Embryonic facial prominence (tissue), 1 donor: ENCODE measurements at regions not wholly inside any gene's neighbourhood (a gene's known extent, or its start where the extent isn't known, plus 50 kb on each side); places are given as distances from the start of the nearest gene placed in this dataset.

Experiments used
- DNase-seq: peaks from one replicate; pipeline ENCODE4 v3.0.0-alpha.2; 2016; ENCODE audit errors: extremely low spot score

- no peak for DNase-seq
Measured at GRCh38 chrX:42946544-42947194, 168.7 kb upstream of the PPP1R2C start.

GRCh38 chrX:42948723-42949657 is 171.0 kb upstream of the PPP1R2C start:
- DNase-seq, result no peak

GRCh38 chrX:42951747-42952146 is 173.8 kb upstream of the PPP1R2C start:
- DNase-seq, result no peak

GRCh38 chrX:42952621-42953020 is 174.7 kb upstream of the PPP1R2C start:
- DNase-seq, result no peak

GRCh38 chrX:42954880-42955279 is 176.9 kb upstream of the PPP1R2C start:
- no peak for DNase-seq

GRCh38 chrX:42955349-42955748 is 177.4 kb upstream of the PPP1R2C start:
- no peak for DNase-seq

- DNase-seq, result no peak
Measured at GRCh38 chrX:42967681-42968300, 189.8 kb upstream of the PPP1R2C start.

GRCh38 chrX:42973321-42973720 is 195.4 kb upstream of the PPP1R2C start:
- DNase-seq, result no peak

- no peak for DNase-seq
Measured at GRCh38 chrX:42975906-42976305, 197.9 kb upstream of the PPP1R2C start.

- no peak for DNase-seq
Measured at GRCh38 chrX:42976746-42977366, 198.9 kb upstream of the PPP1R2C start.

GRCh38 chrX:42978655-42979379 is 200.9 kb upstream of the PPP1R2C start:
- no peak for DNase-seq

- DNase-seq, result no peak
Measured at GRCh38 chrX:42988700-42989099, 210.7 kb upstream of the PPP1R2C start.

- no peak for DNase-seq
Measured at GRCh38 chrX:42992199-42992943, 214.4 kb upstream of the PPP1R2C start.

GRCh38 chrX:42996861-42997260 is 218.9 kb upstream of the PPP1R2C start:
- no peak for DNase-seq

- DNase-seq, result no peak
Measured at GRCh38 chrX:43000121-43000520, 222.2 kb upstream of the PPP1R2C start.

- DNase-seq, result no peak
Measured at GRCh38 chrX:43002526-43003203, 224.7 kb upstream of the PPP1R2C start.

- no peak for DNase-seq
Measured at GRCh38 chrX:43003204-43003565, 225.2 kb upstream of the PPP1R2C start.

- no peak for DNase-seq
Measured at GRCh38 chrX:43003939-43004338, 226.0 kb upstream of the PPP1R2C start.

- DNase-seq, result no peak
Measured at GRCh38 chrX:43005561-43005960, 227.6 kb upstream of the PPP1R2C start.

GRCh38 chrX:43008356-43008755 is 230.4 kb upstream of the PPP1R2C start:
- no peak for DNase-seq
